NCI-H2196 (cell line): ENCODE measurements at regions not wholly inside any gene's neighbourhood (a gene's known extent, or its start where the extent isn't known, plus 50 kb on each side); places are given as distances from the start of the nearest gene placed in this dataset.

ENCODE experiments used
- DNase-seq: peaks from one replicate; lab custom pipeline; 2025; ENCODE audit not compliant: unreplicated experiment; lab: John Stamatoyannopoulos, UW

GRCh38 chr1:87905651-87906050 lies 577.0 kb downstream of the LMO4 start:
- DNase-seq: no peak

- no peak for DNase-seq
Observed at GRCh38 chr1:87906078-87906477, 577.4 kb downstream of the LMO4 start.

GRCh38 chr1:87913361-87913760 lies 584.7 kb downstream of the LMO4 start:
- no peak for DNase-seq

GRCh38 chr1:87914396-87914795 lies 585.7 kb downstream of the LMO4 start:
- DNase-seq: no peak

- no peak for DNase-seq
Observed at GRCh38 chr1:87915771-87916170, 587.1 kb downstream of the LMO4 start.

GRCh38 chr1:87916965-87917364 lies 588.3 kb downstream of the LMO4 start:
- DNase-seq: no peak

GRCh38 chr1:87918398-87918797 lies 589.7 kb downstream of the LMO4 start:
- DNase-seq: no peak

- no peak for DNase-seq
Observed at GRCh38 chr1:87922885-87923284, 594.2 kb downstream of the LMO4 start.

- no peak for DNase-seq
Observed at GRCh38 chr1:87926131-87926830, 597.6 kb downstream of the LMO4 start.

GRCh38 chr1:87926921-87927320 lies 598.2 kb downstream of the LMO4 start:
- DNase-seq: no peak

- no peak for DNase-seq
Observed at GRCh38 chr1:87927391-87928280, 599.0 kb downstream of the LMO4 start.

GRCh38 chr1:87928623-87929022 lies 599.9 kb downstream of the LMO4 start:
- no peak for DNase-seq

GRCh38 chr1:87929906-87930305 lies 601.2 kb downstream of the LMO4 start:
- no peak for DNase-seq

GRCh38 chr1:87930796-87931195 lies 602.1 kb downstream of the LMO4 start:
- DNase-seq: no peak

- DNase-seq: no peak
Observed at GRCh38 chr1:87933171-87933570, 604.5 kb downstream of the LMO4 start.

- DNase-seq: no peak
Observed at GRCh38 chr1:87935130-87935529, 606.5 kb downstream of the LMO4 start.

- no peak for DNase-seq
Observed at GRCh38 chr1:87937831-87938395, 609.2 kb downstream of the LMO4 start.

GRCh38 chr1:87938631-87939030 lies 610.0 kb downstream of the LMO4 start:
- DNase-seq: no peak

GRCh38 chr1:87939444-87939843 lies 610.8 kb downstream of the LMO4 start:
- no peak for DNase-seq

GRCh38 chr1:87940421-87940820 lies 611.7 kb downstream of the LMO4 start:
- no peak for DNase-seq

GRCh38 chr1:87941337-87941946 lies 612.8 kb downstream of the LMO4 start:
- no peak for DNase-seq

- no peak for DNase-seq
Observed at GRCh38 chr1:87942165-87942564, 613.5 kb downstream of the LMO4 start.
